Muscle layer of colon (tissue), 2 donors: ENCODE measurements at regions not wholly inside any gene's neighbourhood (a gene's known extent, or its start where the extent isn't known, plus 50 kb on each side); places are given as distances from the start of the nearest gene placed in this dataset.

Experiments used
- H3K27ac ChIP-seq: one replicate; pipeline ENCODE4 v1.7.0; 2013; ENCODE audit warnings: low read depth, mild to moderate bottlenecking, low read length, moderate library complexity
- H3K27me3 ChIP-seq, 2 donors: one replicate each; pipeline ENCODE4 v1.7.0; 2013; ENCODE audit warnings: low read length in 2 of 2, mild to moderate bottlenecking in 2 of 2; ENCODE audit not compliant: insufficient read depth in 2 of 2, control insufficient read depth in 1 of 2
- H3K36me3 ChIP-seq: one replicate; pipeline ENCODE4 v1.7.0; 2013; ENCODE audit warnings: mild to moderate bottlenecking, low read length; ENCODE audit not compliant: insufficient read depth
- H3K4me1 ChIP-seq: one replicate; pipeline ENCODE4 v1.7.0; 2013; ENCODE audit warnings: mild to moderate bottlenecking, low read length; ENCODE audit not compliant: insufficient read depth
- H3K4me3 ChIP-seq, 2 donors: one replicate each; pipeline ENCODE4 v1.7.0; 2013; ENCODE audit warnings: low read length in 2 of 2, low read depth in 1 of 2, mild to moderate bottlenecking in 1 of 2, moderate library complexity in 1 of 2
- H3K9ac ChIP-seq: one replicate; pipeline ENCODE4 v1.7.0; 2013; ENCODE audit warnings: low read length
- H3K9me3 ChIP-seq: one replicate; pipeline ENCODE4 v1.7.0; 2013; ENCODE audit warnings: mild to moderate bottlenecking, low read length
- donor health status: abdominal sarcoma.
- donor health status: Adenocarcinoma of cecum.

DNA sequence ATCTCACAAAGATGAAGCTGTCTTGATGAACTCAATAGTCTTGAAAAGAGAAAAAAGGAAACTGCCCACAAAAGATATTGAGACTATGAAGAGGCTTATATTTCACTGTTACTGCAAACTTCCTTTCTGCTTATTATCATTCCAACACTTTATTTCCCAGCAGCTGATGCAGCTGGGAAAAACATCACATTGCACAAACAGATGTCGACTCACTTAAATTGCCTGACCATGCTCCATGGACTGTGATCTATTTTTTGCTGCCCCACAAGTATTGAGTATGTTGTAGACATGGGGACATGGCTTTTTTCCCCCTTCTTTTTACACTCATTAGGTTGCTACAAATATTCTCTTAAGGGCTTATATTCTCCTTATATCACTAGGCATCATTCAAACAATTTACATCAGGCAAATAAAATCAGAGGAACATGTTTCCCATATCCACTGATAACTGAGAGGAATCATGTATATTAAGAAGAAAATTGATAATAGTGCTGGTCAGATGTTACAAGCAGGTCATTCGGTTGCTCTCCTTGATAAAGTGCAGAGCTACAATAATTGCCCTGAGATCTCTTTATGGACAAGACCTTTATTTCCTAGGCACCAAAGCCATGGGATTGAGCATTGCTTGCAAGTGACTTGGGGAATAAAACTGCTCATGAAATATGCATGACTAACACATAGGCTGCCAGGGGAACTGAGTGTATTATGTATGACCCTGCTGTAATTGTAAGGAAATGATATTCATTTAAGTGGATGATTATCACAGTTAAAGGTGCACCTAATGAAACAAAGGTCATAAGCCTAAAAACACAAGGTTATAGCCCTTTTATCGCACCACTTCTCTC is 509.9 kb downstream of the ZNF608 start:
- H3K9me3 ChIP-seq: no peaks in the 10 kb centered on the region
- H3K4me1 ChIP-seq: no peaks in the 10 kb centered on the region
- no peak overlapping the region for H3K4me3 ChIP-seq
- H3K9ac ChIP-seq: no peak overlapping the region
- H3K27ac ChIP-seq: no peak overlapping the region
- no peaks in the 10 kb centered on the region for H3K27me3 ChIP-seq
- H3K36me3 ChIP-seq: no peaks in the 10 kb centered on the region

DNA sequence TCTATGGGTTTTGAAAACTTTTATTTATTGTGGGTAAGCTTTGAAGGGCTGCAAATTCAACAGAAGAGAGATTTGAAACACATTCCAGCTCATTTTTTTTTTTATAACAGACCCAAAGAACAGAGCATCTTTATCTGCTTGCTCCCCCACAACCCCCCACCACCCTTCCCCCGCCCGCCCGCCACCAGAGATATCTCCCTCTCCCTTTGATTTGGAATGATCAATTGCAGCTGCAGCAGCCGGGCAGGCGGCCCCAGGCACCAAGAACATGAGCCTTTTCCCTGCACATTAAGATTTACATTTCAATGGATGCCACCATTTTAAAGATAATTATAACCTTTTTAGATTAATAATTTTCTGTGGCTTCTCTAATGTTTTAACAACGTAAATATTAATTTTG is 510.9 kb downstream of the ZNF608 start:
- Histone ChIP-seq H3K4me3 (no peak overlapping the region), H3K36me3 (no peaks in the 10 kb centered on the region), H3K9ac (no peak overlapping the region)

DNA sequence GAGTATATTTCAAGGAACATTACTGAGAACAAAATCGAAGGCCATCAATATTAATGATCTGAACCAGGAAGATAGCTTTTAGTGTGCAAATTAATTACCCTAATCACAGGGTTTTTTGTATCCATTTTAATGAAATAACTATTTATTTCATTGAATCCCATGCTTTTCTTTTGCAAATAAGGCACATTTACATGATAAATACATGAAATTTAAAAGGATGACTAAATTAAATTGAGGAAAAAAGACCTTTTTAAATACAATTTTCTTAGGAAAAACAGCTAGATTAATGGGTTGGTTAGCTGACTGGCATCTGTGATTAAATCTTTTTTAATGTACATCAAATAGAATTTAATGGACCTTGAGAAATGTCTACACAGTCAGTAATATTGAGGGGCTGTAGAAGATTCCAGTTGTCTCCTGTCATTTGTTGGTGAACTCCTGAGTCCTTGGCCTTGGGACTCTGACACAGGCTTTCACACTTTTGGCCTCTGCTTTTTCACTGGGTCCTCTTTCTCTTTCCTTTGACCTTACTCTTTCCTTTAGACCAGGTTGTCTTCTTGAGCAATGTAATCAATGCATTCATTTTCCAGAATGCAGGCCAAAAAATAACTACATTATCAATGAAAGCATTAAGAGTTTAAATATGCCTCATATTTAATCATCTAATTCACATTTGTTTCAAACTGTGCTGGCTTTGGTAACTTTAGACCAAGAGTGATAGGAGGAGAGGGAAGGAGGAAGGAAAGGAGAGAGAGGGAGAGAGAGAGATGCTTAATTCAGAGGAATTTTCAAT is 511.5 kb downstream of the ZNF608 start:
- Histone ChIP-seq H3K9ac (no peak overlapping the region), H3K9me3 (no peaks in the 10 kb centered on the region), H3K27me3 (no peaks in the 10 kb centered on the region), H3K4me3 (no peak overlapping the region), H3K27ac (no peak overlapping the region), H3K36me3 (no peaks in the 10 kb centered on the region), H3K4me1 (no peaks in the 10 kb centered on the region)

More for the DNA sequence above, 510.9 kb downstream of the ZNF608 start:
- Histone ChIP-seq H3K9me3 (no peaks in the 10 kb centered on the region), H3K27ac (no peak overlapping the region), H3K27me3 (no peaks in the 10 kb centered on the region), H3K4me1 (no peaks in the 10 kb centered on the region)

DNA sequence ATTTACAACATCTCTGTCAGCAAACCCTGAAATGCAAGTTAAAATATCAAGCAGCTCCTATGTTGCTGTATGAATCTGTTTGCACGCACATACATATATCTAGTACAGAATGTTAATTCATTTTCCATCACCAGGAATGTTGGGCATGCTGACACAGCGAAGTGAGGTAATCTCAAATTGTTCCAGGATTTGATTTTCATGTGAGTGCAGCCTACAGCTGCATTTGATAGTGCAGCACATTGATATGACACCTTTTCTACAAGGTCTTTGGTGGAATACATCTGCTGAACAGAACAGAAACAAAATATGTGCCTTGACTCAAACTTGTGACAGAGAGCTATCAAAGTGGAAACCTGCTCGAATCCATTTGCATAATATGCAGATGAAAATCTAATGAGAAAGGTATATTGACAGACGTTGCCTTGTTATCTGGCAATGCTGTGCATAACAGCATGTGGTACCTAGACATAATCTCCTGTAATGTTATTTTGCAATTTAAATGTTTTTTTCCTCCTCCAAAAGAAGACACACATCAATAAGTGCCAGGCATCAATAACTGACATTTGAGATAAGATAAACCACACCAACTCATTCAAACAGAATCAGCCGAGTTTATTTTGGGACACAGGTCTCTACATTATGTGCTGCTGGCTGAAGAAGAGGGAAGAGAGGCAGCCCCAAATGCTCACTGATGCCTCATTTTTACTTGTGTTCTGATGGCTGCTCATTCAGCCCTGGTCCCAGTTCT is 512.2 kb downstream of the ZNF608 start:
- Histone ChIP-seq H3K9ac (no peak overlapping the region), H3K4me1 (no peaks in the 10 kb centered on the region), H3K36me3 (no peaks in the 10 kb centered on the region), H3K27me3 (no peaks in the 10 kb centered on the region), H3K9me3 (no peaks in the 10 kb centered on the region), H3K4me3 (no peak overlapping the region), H3K27ac (no peak overlapping the region)

DNA sequence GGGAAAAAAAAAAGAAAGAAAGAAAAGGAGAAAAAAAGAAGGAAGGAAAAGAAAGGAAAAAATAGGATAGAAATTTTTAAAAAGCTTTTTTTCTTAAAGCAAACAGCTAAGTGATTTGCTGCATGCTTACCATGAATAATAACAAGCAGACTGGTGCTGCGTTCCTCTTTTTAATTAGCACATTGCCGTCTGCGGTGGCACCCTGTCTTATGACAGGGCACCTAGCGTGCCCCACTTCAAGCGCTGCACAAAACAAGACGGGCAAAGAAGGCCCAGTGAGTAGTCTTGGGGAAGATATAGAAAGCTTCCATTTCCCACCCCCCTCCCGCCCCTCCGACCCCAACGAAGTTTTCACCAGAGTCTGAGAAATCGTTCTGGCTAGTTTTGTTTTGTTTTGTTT is 513.9 kb downstream of the ZNF608 start:
- Histone ChIP-seq H3K9ac (no peak overlapping the region), H3K27me3 (no peaks in the 10 kb centered on the region), H3K27ac (no peak overlapping the region), H3K4me1 (no peaks in the 10 kb centered on the region), H3K9me3 (no peaks in the 10 kb centered on the region), H3K36me3 (no peaks in the 10 kb centered on the region), H3K4me3 (no peak overlapping the region)

DNA sequence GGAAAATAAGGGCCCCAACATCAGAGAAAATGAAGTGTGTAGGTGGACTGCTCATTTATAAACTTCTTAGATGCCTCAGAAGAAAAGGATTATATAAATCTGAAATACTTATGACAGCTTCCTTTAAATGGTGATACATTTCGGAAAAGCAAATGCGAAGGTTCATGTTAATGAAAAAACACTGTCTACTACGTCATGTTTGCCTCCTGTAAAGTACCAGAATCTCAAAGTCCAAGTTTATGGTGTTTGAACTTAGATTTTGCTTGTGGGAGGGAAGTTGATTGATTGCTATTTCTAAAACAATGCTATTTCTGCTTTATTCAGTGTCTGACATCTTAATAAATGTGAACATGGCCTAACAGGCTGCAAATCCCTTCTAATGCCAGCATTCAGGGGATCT is 514.6 kb downstream of the ZNF608 start:
- H3K36me3 ChIP-seq: no peaks in the 10 kb centered on the region
- H3K4me3 ChIP-seq: no peak overlapping the region
- H3K27ac ChIP-seq: no peak overlapping the region
- H3K9me3 ChIP-seq: no peaks in the 10 kb centered on the region
- H3K9ac ChIP-seq: no peak overlapping the region
- H3K27me3 ChIP-seq: no peaks in the 10 kb centered on the region
- no peaks in the 10 kb centered on the region for H3K4me1 ChIP-seq

DNA sequence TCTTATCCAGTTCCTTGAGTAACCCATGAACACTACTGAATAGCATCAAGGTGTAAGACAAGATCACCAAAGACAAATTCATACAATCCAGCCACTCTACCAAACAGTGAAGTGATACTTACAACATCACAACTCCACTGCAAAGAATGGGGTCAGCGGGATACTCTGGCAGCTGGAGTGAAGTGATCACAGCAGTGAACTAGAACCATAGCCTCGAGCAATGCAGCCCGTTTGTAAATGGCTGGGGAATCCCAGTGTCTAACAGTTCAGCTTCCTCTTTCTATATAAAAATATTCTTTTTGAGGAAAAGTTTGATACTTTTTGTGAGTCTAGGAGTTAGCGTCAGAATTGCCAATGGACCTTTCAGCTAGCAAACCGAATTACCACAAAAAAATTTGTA is 515.2 kb downstream of the ZNF608 start:
- H3K27ac ChIP-seq: no peak overlapping the region
- H3K9me3 ChIP-seq: no peaks in the 10 kb centered on the region
- no peaks in the 10 kb centered on the region for H3K36me3 ChIP-seq

DNA sequence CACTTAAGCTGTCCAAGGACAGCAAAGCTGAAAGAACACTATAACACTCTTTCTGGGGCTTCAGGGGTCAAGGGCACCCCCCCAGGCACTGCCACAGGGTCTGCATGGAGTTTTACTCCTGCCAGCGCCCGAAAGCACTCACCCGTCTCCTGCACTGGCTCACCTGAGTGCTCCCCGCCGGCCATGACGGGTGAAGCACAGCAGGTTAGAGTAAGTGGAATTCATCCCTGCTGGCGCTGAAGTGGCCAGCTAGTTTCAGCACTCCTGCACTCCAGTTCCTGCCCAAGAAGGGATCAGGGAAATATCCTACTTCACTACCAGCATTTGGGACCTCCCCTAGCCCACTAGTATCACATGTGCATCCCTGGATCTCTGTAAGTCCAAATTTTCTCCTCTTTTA is 516.0 kb downstream of the ZNF608 start:
- no peak overlapping the region for H3K9ac ChIP-seq
- no peaks in the 10 kb centered on the region for H3K4me1 ChIP-seq
- no peaks in the 10 kb centered on the region for H3K27me3 ChIP-seq
- H3K9me3 ChIP-seq: no peaks in the 10 kb centered on the region
- H3K4me3 ChIP-seq: no peak overlapping the region
- no peaks in the 10 kb centered on the region for H3K36me3 ChIP-seq
- H3K27ac ChIP-seq: no peak overlapping the region

More for the DNA sequence above, 515.2 kb downstream of the ZNF608 start:
- no peaks in the 10 kb centered on the region for H3K4me1 ChIP-seq
- no peak overlapping the region for H3K4me3 ChIP-seq
- H3K9ac ChIP-seq: no peak overlapping the region
- H3K27me3 ChIP-seq: no peaks in the 10 kb centered on the region

DNA sequence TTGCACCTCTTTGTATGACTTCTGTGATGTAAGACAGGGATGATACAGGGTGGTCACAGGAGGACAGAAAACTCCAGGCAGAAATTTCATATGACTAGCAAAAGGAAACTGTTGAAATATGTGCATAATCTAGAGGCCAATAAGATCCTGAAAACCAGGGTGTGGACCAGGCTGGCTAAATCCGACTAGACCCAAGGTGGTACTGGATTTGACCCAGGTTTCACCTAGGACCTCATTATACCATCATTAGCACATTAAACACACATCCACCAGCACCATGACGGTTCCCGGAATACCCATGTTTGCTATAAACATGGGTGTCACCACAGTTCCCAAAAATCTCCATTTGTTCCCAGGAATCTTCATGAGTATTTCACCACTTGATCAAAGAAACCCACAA is 517.1 kb downstream of the ZNF608 start:
- Histone ChIP-seq H3K9me3 (no peaks in the 10 kb centered on the region), H3K27ac (no peak overlapping the region), H3K4me3 (no peak overlapping the region), H3K4me1 (no peaks in the 10 kb centered on the region), H3K27me3 (no peaks in the 10 kb centered on the region), H3K9ac (no peak overlapping the region), H3K36me3 (no peaks in the 10 kb centered on the region)

DNA sequence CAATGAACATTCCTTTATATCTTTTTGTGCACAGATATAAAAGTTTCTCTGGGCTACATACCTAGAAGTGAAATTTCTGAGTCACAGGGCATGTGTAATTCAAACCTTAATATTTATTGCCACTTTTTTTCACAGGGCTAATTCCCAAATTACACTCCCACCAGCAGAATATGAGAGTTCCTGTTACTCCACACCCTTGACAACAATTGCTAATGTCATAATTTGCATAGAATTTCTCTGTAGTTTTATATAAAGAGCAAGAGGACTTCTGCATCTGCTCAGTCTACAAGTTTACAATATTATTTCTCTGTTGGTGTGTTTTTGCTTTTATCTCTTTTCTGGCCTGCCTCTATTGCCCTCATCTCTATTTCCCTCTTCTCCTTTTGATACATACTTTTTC is 518.5 kb downstream of the ZNF608 start:
- Histone ChIP-seq H3K9me3 (no peaks in the 10 kb centered on the region), H3K36me3 (no peaks in the 10 kb centered on the region), H3K27me3 (no peaks in the 10 kb centered on the region), H3K4me3 (no peak overlapping the region), H3K4me1 (no peaks in the 10 kb centered on the region), H3K9ac (no peak overlapping the region), H3K27ac (no peak overlapping the region)

DNA sequence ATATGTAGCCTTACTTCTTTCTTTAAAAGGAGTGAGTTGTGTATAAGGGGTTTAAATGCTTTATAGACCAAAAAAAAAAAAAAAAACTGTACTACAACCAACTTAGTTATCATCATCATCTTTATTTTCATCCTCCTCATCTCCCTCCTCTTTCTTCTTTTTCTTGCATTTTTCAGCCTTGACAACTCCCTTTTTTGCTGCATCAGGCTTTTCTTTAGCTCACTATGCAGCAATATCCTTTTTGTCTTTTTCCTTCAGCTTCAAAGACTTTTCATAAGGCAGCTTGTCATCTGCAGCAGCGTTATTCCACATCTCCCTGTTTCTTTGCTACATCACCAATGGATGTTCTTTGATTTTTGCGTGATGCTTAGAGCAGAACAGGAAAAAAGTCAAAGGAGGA is 526.0 kb downstream of the ZNF608 start:
- H3K4me1 ChIP-seq: no peaks in the 10 kb centered on the region
- no peak overlapping the region for H3K27ac ChIP-seq
- H3K27me3 ChIP-seq: no peaks in the 10 kb centered on the region
- H3K9me3 ChIP-seq: no peaks in the 10 kb centered on the region
- no peak overlapping the region for H3K4me3 ChIP-seq
- no peaks in the 10 kb centered on the region for H3K36me3 ChIP-seq
- no peak overlapping the region for H3K9ac ChIP-seq
